Duodenal mucosa (tissue), 2 donors: ENCODE measurements at regions not wholly inside any gene's neighbourhood (a gene's known extent, or its start where the extent isn't known, plus 50 kb on each side); places are given as distances from the start of the nearest gene placed in this dataset.

Experiments
- H3K27ac ChIP-seq: one replicate; pipeline ENCODE4 v1.7.0; 2013; ENCODE audit warnings: low read depth, low read length
- H3K27me3 ChIP-seq, 2 donors: one replicate each; pipeline ENCODE4 v1.7.0; 2013; ENCODE audit warnings: low read length in 2 of 2, control low read depth in 1 of 2; ENCODE audit not compliant: insufficient read depth in 2 of 2, control insufficient read depth in 1 of 2
- H3K36me3 ChIP-seq, 2 donors: one replicate each; pipeline ENCODE4 v1.7.0; 2013; ENCODE audit warnings: low read length in 2 of 2, control low read depth in 1 of 2; ENCODE audit not compliant: insufficient read depth in 2 of 2, control insufficient read depth in 1 of 2
- H3K4me1 ChIP-seq, 2 donors: one replicate each; pipeline ENCODE4 v1.7.0; 2013; ENCODE audit warnings: low read length in 2 of 2, control low read depth in 1 of 2; ENCODE audit not compliant: insufficient read depth in 2 of 2, control insufficient read depth in 1 of 2
- H3K4me3 ChIP-seq, 2 donors: one replicate each; pipeline ENCODE4 v1.7.0; 2013; ENCODE audit warnings: low read length in 2 of 2, low read depth in 1 of 2
- H3K9ac ChIP-seq, 2 donors: one replicate each; pipeline ENCODE4 v1.7.0; 2013; ENCODE audit warnings: low read length in 2 of 2, low read depth in 1 of 2
- H3K9me3 ChIP-seq, 2 donors: one replicate each; pipeline ENCODE4 v1.7.0; 2013; ENCODE audit warnings: low read length in 2 of 2, control low read depth in 1 of 2; ENCODE audit not compliant: control insufficient read depth in 1 of 2

DNA sequence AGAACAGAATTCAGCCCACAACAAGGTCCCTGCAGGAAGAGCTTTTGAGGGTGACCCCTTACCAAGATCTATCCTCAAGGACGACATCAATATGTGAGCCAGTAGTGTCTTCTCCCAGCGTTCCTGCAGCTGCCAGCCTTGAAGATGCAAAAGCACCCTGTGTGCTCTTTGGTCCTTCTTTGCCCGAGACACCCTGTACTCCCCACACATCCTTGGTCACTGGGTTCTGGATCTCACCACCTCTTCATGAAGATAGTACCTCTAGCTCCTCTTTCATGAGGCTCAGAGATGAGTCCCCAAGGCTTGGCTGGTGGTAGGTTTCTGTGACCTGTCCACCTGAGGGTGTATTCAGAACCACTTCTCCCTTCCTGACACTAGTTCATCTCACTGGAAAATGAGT, 259.6 kb upstream of the FOXQ1 start:
- H3K27ac ChIP-seq: no peak overlapping the region
- no peaks in the 10 kb centered on the region for H3K9me3 ChIP-seq
- no peak overlapping the region for H3K4me3 ChIP-seq
- H3K9ac ChIP-seq: no peak overlapping the region
- H3K4me1 ChIP-seq: peaks cover 3 to 7% of the 10 kb centered on the region in 2 donors
- no peaks in the 10 kb centered on the region for H3K27me3 ChIP-seq
- no peaks in the 10 kb centered on the region for H3K36me3 ChIP-seq

- Histone ChIP-seq H3K4me1 (no peaks in the 10 kb centered on the region), H3K4me3 (no peak overlapping the region), H3K27me3 (no peaks in the 10 kb centered on the region), H3K9ac (no peak overlapping the region), H3K36me3 (no peaks in the 10 kb centered on the region), H3K27ac (no peak overlapping the region), H3K9me3 (no peaks in the 10 kb centered on the region)
Observed at GRCh38 chr6:1049900-1050299, 262.0 kb upstream of the FOXQ1 start.

DNA sequence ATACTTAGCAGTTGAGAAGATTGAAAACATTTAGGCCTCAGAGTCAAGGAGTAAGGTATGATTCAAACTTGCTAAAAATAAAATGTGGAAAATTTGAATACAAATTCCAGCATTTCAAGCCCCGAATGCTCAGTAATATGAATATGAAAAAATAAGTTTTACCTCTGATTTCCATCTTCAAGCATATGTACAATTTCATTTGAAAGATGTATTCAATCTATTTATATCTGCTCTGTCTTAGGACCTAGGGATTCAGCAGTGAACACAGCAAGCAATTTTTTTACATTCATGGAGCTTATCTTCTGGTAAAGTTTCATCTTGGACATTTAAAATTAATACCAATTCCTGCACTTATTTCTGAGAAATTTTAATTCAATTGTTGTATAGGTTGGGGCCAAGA, 262.7 kb upstream of the FOXQ1 start:
- no peak overlapping the region for H3K4me3 ChIP-seq
- H3K36me3 ChIP-seq: no peaks in the 10 kb centered on the region
- H3K4me1 ChIP-seq: peaks cover 2 to 5% of the 10 kb centered on the region in 2 donors
- H3K27ac ChIP-seq: no peak overlapping the region
- H3K27me3 ChIP-seq: no peaks in the 10 kb centered on the region
- H3K9ac ChIP-seq: no peak overlapping the region
- no peaks in the 10 kb centered on the region for H3K9me3 ChIP-seq

DNA sequence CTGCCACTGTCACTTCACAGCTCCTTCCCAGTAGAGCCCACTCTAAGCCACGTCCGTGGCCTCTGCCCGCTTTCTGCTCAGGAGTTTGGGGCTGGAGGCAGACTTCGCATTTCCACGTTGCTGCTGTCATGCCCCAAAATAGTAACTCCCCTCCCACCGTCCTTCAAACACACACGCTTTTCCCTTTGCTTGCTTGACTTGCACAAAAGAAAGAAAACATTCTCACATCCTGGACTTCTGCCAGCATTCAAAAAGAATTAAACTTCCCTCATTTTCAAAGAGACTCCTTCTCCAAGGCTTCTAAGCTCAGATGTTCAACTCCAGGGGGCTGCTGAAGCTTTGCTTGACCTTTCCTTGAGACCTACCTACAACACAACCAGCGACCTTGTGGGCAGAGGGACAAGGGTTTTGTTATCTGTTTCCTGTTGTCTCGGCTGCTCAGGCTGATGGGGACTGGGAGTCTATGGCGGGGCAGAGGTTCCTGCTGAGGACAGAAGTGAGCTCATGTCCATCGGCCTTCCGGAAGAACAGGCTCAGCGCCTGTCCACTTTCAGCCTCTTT, 263.8 kb upstream of the FOXQ1 start:
- Histone ChIP-seq H3K4me1 (peaks cover 5 to 8% of the 10 kb centered on the region in 2 donors), H3K27ac (no peak overlapping the region), H3K9me3 (no peaks in the 10 kb centered on the region), H3K9ac (no peak overlapping the region), H3K27me3 (no peaks in the 10 kb centered on the region), H3K4me3 (no peak overlapping the region), H3K36me3 (no peaks in the 10 kb centered on the region)

GRCh38 chr6:1045239-1045638, 266.7 kb upstream of the FOXQ1 start:
- peaks cover 6 to 8% of the 10 kb centered on the region in 2 donors for H3K4me1 ChIP-seq
- H3K27ac ChIP-seq: no peak overlapping the region
- no peaks in the 10 kb centered on the region for H3K36me3 ChIP-seq
- no peaks in the 10 kb centered on the region for H3K27me3 ChIP-seq
- H3K9ac ChIP-seq: no peak overlapping the region
- no peak overlapping the region for H3K4me3 ChIP-seq
- no peaks in the 10 kb centered on the region for H3K9me3 ChIP-seq

DNA sequence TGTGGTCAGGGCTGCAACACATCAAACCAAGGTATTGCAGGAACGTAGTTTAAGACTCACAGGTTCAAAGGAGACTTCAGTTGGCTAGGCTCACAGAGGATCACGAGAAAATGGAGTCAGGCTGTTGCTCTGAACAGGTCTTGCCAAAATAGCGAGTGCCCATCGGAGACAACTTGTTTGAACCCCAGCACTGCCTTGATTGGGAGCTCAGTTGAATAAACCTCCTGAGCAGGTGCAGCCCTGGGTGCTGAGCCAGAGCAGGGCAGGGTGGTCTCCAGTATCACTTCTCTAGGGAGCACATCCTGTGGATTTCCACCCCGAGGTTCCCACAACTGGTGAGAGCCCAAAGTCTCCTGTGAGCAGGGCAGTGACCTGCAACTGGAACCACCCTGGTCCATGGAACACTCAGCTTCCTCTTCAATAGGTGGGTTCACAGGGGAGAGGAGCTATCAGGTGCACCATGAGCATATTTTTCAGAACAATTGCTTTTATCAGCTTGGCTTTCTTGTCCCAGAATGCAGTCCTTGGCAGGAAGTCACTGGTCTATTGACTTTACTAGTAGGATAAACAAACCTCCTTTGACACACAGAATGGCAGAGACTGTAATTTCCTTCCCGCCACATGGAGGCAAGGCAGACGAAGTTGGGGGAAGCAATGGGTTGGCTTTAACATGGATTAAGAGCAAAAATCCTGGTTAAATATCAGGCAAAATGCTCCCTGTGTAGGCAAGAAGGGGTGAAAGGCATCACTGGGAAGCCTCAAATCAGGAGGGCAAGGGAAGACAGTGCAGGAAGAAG, 267.7 kb upstream of the FOXQ1 start:
- Histone ChIP-seq H3K4me1 (peaks cover 8 to 16% of the 10 kb centered on the region in 2 donors), H3K9ac (no peak overlapping the region), H3K36me3 (no peaks in the 10 kb centered on the region), H3K4me3 (no peak overlapping the region), H3K27ac (no peak overlapping the region), H3K9me3 (no peaks in the 10 kb centered on the region), H3K27me3 (no peaks in the 10 kb centered on the region)

DNA sequence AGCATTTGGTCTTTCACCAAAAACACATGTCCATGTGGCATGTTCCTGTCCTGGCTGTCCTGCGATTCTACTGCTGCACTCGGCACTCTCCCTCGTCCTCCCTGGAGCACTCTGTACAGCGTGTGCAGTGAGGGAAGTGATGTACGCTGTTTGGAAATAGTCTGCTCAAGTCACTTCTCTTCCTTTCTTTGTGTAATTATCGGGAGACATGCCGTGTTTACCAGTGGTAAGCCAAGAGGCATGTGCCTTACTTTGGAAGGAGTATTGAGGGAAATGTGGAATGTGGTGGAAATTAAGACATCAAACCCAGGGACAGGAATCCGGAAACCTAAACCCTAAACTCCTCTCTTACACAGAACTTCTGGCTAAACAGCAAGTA, 268.5 kb upstream of the FOXQ1 start:
- Histone ChIP-seq H3K4me1 (peaks cover 8 to 17% of the 10 kb centered on the region in 2 donors), H3K9me3 (no peaks in the 10 kb centered on the region), H3K27me3 (no peaks in the 10 kb centered on the region), H3K27ac (no peak overlapping the region), H3K9ac (no peak overlapping the region), H3K4me3 (no peak overlapping the region), H3K36me3 (no peaks in the 10 kb centered on the region)

- Histone ChIP-seq H3K27me3 (no peaks in the 10 kb centered on the region), H3K36me3 (no peaks in the 10 kb centered on the region), H3K4me3 (no peak overlapping the region), H3K9me3 (no peaks in the 10 kb centered on the region), H3K9ac (no peak overlapping the region), H3K4me1 (peaks cover 8 to 17% of the 10 kb centered on the region in 2 donors), H3K27ac (no peak overlapping the region)
Observed at GRCh38 chr6:1042583-1043457, 269.1 kb upstream of the FOXQ1 start.

DNA sequence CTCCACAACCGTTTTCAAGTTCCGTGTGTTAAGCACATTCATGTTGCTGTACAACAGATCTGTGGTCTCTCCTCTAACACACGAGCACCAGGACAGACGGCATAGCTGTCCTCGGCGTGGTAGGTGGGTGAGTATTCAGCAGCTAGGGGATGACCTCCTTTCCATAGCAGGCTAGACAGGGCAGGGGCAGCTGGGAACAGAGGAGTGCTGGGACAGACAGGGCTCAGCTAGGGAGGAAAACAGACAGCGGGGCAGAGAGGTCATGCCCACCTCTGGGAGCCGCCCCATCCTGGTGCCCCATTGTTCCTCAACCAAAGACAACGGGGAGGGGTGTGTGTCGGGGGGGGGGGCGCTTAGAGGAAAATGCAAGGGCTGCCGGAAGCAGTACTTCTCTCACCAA, 271.5 kb upstream of the FOXQ1 start:
- Histone ChIP-seq H3K9ac (no peak overlapping the region), H3K4me3 (no peak overlapping the region), H3K27me3 (no peaks in the 10 kb centered on the region), H3K36me3 (no peaks in the 10 kb centered on the region), H3K27ac (no peak overlapping the region), H3K4me1 (peaks cover 8 to 17% of the 10 kb centered on the region in 2 donors), H3K9me3 (no peaks in the 10 kb centered on the region)

DNA sequence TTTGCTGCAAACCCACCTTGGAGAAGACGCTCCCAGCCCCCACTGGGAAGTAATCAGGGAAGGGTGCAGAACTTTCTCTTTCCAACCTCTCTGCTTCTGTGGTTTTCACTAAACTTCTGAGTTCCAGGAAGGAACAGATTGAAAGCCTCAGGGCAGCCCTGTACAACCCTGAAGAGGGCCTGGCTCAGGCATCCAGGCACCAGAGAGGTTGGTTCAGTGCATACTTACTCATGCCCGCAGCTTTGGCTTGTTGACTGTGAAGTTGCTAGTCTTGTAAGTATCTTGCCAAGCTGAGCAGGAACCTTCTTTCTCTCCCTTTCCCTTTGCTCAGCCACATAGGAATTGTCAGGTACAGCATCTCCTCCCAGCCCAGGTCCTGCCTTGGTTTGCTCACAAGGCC, 272.2 kb upstream of the FOXQ1 start:
- Histone ChIP-seq H3K27me3 (no peaks in the 10 kb centered on the region), H3K27ac (no peak overlapping the region), H3K9ac (no peak overlapping the region)

More for the DNA sequence above, 272.2 kb upstream of the FOXQ1 start:
- Histone ChIP-seq H3K4me1 (peaks cover 8 to 17% of the 10 kb centered on the region in 2 donors), H3K9me3 (no peaks in the 10 kb centered on the region), H3K36me3 (no peaks in the 10 kb centered on the region), H3K4me3 (no peak overlapping the region)
